Stimulated activated CD4-positive, alpha-beta T cell treated with anti-CD3 and anti-CD28 coated beads, TNF-alpha, amount 100 ng/mL, for 48 hours (primary cell): ENCODE measurements at regions not wholly inside any gene's neighbourhood (a gene's known extent, or its start where the extent isn't known, plus 50 kb on each side); places are given as distances from the start of the nearest gene placed in this dataset.
A peak's percentile ranks its signal among the peaks of the same experiment; 100 is the strongest.

Experiments used
- DNase-seq, 3 donors: peaks; one replicate each; pipeline ENCODE4 v3.0.0-alpha.2; 2020; ENCODE audit warnings: low read depth in 3 of 3

GRCh38 chr10:8534891-8535290, 480.4 kb downstream of the GATA3 start:
- DNase-seq: no peak

- DNase-seq: no peak
These were observed 484.6 kb downstream of the GATA3 start for GRCh38 chr10:8539056-8539455.

- DNase-seq: no peak
These were observed 489.0 kb downstream of the GATA3 start for GRCh38 chr10:8543361-8544056.

DNA sequence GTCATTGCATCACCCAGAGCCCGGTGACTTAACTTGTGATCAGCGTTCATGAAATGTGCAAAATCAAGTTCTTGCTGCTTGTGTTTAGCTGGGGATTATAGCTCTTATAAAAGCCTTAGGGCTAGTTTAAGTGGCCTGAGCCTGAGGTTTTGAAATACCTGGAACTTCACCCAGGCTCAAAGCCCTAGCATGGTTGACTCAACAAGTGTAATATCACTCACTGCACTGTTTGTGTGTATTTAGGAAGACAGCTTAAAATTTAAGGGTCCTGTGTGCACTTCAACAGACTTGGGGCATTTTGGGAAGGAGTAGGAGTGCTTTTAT, 489.5 kb downstream of the GATA3 start:
- DNase-seq: no peak

- no peak for DNase-seq
These were observed 490.0 kb downstream of the GATA3 start for GRCh38 chr10:8544500-8544899.

DNA sequence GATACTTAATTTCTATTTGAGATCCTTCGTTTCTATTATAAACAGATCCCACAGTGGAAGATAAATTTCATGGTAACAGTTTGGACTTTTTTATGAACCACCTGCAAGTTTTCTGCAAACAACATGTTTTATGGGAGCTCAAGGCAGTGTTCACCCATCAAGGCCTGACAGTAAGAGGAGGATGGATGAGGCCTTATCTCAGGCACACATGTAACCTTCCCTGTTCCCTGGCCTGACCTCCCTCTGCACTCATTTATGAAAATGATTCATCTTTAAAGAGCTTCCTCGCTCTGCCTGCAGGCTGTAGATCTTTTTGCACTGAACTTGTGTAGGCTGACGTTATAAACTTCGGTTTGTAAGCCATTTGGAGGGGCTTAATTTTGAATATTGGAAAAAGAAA, 500.1 kb downstream of the GATA3 start:
- no peak for DNase-seq

GRCh38 chr10:8556321-8556720, 501.8 kb downstream of the GATA3 start:
- no peak for DNase-seq

DNA sequence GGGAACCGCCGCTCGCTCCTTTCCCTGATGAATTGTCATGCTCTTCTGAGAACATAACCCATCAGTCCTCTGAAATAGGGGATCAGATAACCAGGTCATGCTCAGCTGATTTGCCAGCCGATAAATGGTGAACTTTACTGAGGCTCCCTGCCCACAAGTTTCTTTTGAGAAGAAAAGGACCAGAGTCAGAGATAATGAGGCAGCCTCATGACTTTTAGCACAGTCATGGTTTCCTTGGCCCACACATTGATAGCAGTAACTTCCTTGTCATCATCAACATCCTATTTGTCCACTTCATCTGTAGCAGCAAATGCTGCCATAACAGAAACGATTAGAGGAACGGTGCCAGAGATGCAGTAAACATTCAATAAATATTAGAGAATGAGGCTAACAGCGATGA, 509.0 kb downstream of the GATA3 start:
- no peak for DNase-seq

- no peak for DNase-seq
These were observed 512.2 kb downstream of the GATA3 start for GRCh38 chr10:8566737-8567136.

DNA sequence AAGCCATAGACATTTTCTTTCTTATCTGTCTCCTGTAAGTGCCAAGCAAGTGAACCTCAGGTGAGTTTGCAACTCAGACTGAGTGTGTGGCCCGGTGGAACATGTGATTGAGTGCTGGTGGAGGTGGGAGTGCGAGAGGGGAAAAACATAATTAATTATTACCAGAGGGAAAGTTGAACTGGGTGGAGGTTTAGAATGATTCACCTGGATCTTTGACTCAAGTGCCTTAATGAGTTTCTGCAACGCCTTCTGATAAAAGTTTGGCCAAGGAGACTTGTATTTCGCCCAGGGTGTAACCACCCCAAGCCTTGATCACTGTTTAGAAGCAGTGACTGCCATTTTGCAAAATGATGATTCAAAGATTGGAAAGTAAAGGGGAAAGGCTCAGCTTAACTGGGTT, 513.9 kb downstream of the GATA3 start:
- no peak for DNase-seq

DNA sequence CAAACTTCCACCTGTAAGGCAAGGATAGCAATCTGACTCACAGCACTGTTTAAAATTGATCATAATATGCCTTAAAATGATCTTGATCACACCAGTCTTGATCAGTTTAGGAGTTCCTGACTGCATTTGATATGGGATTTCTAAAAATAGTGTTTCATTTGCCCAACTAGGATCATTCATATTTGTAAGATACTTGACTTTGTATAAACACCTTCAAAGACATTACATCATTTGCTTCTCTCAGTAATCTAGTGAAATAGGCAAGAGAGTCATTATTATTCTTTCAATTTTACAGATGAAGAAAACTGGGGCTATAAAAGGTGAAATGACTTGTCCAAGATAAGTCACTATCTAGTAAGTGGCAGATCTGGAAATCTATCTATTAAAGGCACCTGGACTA, 521.1 kb downstream of the GATA3 start:
- DNase-seq: no peak

GRCh38 chr10:8576281-8576680, 521.8 kb downstream of the GATA3 start:
- DNase-seq: no peak

GRCh38 chr10:8576911-8577310, 522.4 kb downstream of the GATA3 start:
- DNase-seq: no peak

- no peak for DNase-seq
These were observed 523.2 kb downstream of the GATA3 start for GRCh38 chr10:8577686-8578085.

- no peak for DNase-seq
These were observed 527.2 kb downstream of the GATA3 start for GRCh38 chr10:8581521-8582225.

DNA sequence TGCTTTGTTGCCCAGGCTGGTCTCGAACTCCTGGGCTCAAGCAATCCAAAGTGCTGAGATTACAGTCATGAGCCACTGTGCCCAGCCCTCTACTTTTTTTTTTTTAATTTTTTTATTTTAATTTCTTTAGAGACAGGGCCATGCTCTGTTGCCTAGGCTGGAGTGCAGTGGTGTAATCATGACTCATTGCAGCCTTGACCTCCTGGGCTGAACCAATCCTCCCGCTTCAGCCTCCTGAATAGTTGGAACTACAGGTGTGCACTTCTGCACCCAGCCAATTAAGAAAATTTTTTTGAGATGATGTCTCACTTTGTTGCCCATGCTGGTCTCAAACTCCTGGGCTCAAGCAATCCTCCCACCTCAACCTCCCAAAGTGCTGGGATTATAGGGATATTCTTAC, 528.6 kb downstream of the GATA3 start:
- no peak for DNase-seq

DNA sequence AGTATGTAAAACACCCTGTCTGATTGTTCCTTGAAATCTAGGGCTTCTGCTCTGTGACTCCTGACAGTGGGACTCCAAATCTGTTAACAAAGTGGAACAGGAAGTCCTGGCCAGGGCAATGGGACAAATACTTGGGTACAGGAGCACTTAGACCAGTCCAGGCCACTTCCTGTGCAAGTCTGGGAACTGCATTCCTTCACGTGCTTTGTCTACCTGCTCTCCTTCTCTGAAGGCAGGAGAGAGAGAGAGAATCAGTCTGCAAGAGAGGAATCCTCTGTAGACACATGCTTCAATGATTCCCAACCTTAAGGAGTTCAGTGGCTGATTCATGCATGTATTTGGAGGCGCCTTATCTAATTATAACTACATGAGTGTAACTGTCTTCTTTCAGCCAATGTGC, 530.2 kb downstream of the GATA3 start:
- DNase-seq: no peak

GRCh38 chr10:8586504-8586903, 532.0 kb downstream of the GATA3 start:
- peak in 1 of 3 donors; percentile 20 for DNase-seq

DNA sequence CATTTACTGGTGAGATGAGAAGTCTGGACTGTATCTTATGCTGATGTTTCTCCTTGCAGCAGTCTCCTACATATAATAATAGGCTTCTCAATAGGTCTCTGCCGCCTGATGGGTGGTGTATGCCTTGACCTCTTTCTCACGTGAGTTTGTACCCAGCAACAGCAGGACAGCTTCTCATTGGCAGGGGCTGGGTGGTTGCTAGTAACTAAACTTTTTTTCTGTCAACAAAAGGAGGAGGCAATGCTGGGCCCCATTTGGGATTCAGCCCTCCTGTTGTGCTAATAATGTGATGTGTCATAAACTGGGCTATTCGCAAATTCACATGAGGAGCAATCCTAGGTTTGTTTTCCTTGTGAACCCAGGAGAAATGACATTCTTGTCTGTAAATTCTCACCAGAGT, 533.6 kb downstream of the GATA3 start:
- DNase-seq: no peak

DNA sequence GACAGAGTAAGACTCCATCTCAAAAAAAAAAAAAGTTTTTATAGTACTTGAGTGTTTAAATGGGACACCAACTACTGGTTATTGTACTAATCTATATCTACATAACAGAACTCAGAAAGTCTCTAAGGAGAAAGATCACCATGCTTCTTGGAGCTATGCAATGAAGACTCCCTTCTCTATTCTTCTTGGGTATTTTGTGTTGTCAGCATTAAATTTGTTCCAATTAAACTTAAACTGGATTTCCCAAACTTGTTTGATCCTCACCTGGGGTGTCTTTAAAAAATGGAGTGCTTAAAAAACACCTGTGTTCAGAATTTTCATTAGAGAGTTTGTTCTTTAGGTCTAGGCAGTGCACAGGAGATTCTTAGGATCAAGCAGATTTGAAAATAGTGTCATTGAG, 536.0 kb downstream of the GATA3 start:
- no peak for DNase-seq

DNA sequence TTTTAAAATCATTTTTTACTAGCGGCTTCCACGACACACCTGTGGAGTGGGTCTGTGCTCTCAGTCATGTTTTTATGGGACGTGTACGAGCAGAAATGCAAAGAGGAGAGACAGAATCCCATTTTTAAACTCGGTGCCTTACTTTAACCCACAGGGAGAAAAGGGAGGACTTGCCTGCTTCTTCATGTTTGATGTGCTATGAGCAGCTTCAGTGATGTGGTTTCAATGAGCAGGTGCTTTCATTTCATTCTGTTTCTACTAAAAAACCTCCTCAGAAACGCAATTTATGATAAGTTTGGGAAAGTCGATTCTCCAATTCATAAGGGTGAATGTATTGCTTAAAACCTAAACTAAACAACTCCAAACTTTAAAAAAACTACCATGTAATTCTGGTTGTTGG, 537.2 kb downstream of the GATA3 start:
- DNase-seq: no peak

- no peak for DNase-seq
These were observed 539.7 kb downstream of the GATA3 start for GRCh38 chr10:8594176-8594575.

DNA sequence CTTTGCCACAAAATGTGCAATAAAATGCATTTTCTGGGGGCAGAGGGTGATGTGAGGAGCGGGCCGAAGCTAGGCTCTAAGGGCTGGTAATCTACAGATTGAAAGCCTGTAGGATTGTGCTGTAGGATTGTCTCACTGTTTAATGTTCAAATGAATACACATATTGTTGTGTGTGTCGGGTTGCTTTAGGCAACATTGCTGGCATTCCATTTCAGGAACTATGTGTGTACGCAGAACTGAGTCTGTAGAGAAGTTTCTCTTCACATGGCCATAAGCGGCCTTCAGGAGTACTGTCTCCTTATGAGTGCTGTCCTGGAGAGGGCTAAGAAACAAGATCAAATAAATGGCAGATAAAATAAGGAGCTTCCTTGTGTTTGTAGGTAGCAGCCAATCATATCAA, 540.2 kb downstream of the GATA3 start:
- DNase-seq: no peak

DNA sequence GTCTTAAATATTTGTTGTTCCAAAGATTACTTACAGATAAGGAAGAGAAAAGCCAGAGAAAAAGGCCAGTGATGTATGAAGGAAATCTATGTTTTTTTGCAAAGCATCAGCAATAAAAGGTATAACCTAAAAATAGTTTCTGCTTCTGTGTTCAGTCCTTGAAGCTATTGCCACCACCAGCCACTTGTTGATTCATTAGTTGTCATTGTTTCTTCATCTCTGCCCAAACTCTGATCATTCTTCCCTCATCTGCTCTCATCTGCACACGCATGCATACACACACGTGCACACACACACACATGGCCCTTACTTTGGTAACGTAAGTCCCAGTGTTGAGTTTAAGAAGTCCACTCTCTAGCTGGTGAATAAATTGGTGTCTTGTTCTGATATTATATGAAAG, 540.7 kb downstream of the GATA3 start:
- DNase-seq: no peak
